HG02610 (cell line): ENCODE measurements at regions not wholly inside any gene's neighbourhood (a gene's known extent, or its start where the extent isn't known, plus 50 kb on each side); places are given as distances from the start of the nearest gene placed in this dataset.
"Not testable (repeated sequence)": the region's sequence is repeated elsewhere in the genome, so short reads cannot be mapped to it uniquely, and the experiment has no call there.

ENCODE experiments used
- ATAC-seq: cut with Tn5 transposase; IDR thresholded peaks from one replicate; pipeline ENCODE4 v1.9.1; 2021; ENCODE audit warnings: mild to moderate bottlenecking, moderate library complexity; ENCODE audit not compliant: unreplicated experiment

DNA sequence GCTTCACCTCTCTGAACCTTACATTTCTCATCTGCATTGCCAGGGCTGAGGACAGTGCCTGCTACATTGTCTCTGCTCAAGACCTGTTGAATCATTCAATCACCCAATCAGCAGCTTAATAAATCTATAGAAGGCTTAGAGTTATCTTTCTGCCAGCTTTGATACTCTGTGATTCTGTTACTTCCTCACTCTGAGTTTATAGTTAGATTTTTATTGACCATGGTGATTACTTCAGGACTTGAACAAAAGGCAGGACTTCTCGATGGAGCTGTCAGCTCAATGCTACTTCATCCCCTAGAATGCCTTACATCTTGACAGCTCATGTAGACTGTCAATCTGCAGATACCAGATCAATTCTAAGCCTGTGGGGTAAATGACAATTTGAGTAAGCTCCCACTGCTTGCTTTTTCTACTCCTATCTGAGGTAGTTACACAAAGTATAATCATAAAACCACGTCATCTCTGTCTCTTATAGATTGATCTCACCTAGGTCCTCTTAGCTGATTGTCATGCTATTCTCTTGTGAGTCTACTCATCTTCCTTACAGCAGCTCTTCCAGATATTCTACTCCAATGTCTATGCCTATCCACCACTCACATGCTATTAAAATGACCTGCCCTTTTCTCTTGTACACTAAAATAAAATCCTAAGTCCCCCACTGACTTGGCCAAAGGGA, 318.3 kb upstream of the CA10 start:
- ATAC-seq: no peak

DNA sequence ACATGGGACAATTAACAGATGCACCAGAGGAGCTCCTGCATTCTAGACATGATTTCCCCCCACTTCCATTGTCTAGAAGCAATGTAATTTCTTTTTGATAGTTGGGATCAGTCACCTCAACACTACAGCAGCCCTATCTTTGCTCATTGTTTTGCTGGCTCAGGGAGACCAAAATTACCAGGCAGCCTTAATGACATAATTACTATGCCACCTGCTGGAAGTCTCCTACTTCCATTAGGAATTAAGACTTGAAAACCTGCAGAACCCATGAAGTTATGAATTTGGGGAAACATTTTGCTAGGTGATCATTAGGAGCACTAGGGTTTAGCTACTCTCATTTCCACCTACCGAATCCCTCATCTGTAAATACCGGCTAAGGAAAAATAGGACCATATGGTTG, 312.0 kb upstream of the CA10 start:
- ATAC-seq: no peak

DNA sequence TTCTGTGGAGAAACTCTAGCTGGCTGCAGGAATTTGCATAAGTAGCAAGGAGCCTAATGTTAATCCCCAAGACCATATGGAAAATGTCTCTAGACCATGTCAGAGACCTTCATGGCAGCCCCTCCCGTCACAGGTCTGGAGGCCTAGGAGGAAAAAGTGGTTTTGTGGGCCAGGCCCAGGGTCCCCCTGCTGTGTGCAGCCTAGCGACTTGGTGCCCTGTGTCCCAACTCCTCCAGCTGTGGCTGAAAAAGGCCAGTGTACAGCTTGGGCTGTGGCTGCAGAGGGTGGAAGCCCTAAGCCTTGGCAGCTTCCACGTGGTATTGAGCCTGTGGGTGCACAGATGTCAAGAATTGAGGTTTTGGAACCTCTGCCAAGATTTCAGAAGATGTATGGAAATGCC, 306.9 kb upstream of the CA10 start:
- ATAC-seq: no peak

DNA sequence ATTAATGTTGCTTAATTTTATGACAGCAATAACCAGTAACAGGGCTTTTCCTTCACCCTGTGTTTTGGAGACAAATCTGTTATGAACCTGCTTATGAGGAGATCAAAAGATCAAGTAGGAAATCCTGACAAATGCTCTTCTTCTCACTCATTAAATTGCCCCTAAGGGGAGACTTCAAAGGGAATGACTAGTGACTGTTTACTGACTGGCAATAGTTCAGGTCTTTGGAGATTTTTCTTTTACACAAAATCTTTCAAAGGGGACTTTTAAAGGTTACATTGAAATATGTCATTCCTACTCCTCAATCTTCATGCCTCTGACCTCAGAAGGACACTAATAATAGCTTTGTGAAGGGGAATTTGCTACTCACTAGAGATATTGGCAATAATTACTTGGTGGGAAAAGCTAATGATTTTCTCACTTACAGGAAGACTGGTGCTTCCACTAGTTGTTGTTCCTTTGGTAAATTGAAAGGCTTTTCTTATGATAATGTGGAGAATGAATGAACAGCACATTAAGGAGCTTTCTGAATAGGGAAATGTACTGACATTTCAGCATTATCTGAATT, 292.9 kb upstream of the CA10 start:
- ATAC-seq: no peak

DNA sequence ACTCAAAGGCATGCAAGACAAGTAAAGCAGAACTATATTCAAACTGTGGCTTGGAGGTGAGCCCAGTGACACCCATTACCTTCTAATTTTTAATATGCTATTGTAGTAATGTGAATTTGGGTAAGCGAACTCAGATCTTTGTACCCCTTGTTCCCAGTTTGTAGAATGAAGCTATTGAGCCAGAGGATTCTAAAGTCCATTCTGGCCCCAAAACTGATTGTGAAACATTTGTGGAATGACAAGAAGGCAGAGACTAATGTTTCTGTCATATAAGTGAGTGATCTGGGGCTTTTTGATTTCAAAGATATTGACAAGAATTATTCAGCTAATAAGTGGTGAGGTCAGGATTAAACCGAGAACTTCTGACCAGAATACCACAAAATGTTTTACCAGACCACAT, 283.8 kb upstream of the CA10 start:
- ATAC-seq: no peak

- no peak for ATAC-seq
Measured at GRCh38 chr17:52420555-52421078, 262.1 kb upstream of the CA10 start.

DNA sequence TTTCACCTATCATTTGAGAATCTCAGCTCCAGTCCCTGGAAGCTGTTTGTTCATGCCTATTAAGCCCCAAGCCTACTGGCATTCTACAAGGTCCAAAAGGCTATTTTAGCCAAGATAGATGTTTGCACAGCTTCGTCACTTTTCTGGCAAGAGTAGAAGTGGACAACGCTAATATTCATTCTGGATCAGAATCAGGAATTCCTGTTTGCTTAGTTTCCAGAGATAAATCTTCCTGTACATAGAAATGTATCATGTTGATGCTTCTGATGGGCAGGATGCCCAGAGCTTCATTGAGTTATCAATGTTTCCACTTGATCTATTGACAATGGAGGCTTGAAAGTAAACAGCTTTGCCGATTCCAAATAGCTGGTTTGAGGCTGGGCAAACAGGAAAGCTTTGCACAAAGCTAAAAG, 260.7 kb upstream of the CA10 start:
- ATAC-seq: no peak

DNA sequence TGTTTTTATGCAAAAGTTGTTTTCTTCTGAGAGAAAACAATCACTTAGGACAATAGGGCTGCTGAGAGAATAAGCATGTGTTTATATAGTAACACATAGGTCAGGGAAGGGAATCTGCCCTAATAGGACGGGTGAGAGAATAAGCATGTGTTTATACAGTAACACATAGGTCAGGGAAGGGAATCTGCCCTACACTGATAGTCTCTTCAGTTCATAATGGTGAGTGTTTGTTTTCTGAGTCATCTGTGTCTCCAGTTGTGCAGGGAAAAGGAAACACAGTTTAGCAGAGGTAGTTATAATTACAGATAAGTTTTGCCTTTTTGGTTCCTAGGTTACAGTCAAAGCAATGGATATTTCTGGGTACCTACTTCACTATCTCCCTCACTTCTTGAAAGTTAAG, 252.3 kb upstream of the CA10 start:
- ATAC-seq: no peak

DNA sequence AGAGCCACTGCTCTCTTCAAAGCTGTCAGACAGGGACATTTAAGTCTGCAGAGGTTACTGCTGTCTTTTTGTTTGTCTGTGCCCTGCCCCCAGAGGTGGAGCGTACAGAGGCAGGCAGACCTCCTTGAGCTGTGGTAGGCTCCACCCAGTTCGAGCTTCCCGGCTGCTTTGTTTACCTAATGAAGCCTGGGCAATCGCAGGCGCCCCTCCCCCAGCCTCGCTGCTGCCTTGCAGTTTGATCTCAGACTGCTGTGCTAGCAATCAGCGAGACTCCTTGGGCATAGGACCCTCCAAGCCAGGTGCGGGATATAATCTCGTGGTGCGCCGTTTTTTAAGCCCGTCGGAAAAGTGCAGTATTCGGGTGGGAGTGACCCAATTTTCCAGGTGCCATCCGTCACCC, 250.7 kb upstream of the CA10 start:
- not testable (repeated sequence) for ATAC-seq

- ATAC-seq: no peak
Measured at GRCh38 chr17:52395308-52395707, 236.8 kb upstream of the CA10 start.

DNA sequence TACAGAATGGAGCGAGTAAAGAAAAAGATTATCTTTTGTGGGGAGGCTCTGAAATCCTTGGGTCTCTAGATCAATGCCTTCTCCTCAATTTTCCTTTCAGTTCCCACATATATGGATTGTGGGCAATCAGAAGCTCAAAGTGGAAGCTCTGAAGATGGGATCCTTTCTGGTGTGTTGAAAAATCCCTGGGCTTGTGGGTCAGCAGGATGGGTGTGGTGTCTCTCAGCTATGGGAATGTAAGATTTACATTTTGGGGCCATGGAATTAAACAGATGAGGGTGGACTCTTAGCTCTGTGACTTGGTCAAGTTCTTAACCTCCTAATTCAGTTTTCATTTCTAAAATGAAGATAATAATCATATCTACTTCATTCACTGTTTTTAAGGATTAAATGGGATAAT, 231.9 kb upstream of the CA10 start:
- ATAC-seq: no peak

DNA sequence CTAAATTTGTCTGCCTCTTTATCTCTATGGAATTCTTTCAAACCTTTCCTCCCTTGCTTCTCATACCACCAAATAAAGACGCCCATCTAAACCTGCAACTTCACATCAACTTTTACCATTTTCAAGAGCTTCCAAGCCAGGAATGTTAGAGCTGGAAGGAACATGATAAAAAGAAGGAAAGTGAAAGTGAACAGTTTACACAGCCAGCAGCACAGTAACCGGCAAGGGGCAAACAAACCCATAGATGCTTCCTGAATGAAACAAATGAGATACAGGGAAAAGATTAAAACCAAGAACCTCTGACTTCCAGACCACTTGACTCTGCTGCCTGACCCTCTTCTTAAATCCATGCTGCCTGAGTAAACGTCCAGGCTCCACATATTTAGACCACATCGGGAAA, 231.1 kb upstream of the CA10 start:
- ATAC-seq: no peak

- ATAC-seq: no peak
Measured at GRCh38 chr17:52388941-52389340, 230.4 kb upstream of the CA10 start.

DNA sequence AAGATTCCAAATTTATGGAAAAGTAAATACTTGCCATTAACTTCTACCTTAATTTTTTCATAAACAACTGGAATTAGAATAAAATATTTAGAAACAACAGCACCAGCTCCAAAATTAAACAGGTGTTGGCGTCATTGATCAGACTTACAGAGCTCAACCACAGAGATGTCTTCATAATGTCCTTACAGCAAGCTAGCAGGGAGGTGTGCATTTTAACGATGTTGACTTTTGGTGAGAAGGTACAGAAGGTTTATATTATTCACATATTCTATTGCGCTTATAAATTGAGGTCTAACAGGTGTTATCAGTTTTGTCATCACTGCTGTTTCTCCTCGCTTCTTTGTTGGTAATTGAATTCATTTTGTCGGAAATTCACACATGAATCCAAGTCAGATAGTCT, 226.2 kb upstream of the CA10 start:
- ATAC-seq: no peak

- ATAC-seq: peak; percentile 91
Measured at GRCh38 chr17:52383493-52384100, 225.1 kb upstream of the CA10 start.

GRCh38 chr17:52378860-52379259, 220.3 kb upstream of the CA10 start:
- ATAC-seq: no peak

GRCh38 chr17:52376137-52376536, 217.6 kb upstream of the CA10 start:
- no peak for ATAC-seq

- ATAC-seq: no peak
Measured at GRCh38 chr17:52368886-52369285, 210.4 kb upstream of the CA10 start.

- ATAC-seq: no peak
Measured at GRCh38 chr17:52357854-52358253, 199.3 kb upstream of the CA10 start.

- ATAC-seq: no peak
Measured at GRCh38 chr17:52336796-52337195, 178.3 kb upstream of the CA10 start.

- peak; percentile 90 for ATAC-seq
Measured at GRCh38 chr17:52306314-52306713, 147.8 kb upstream of the CA10 start.

DNA sequence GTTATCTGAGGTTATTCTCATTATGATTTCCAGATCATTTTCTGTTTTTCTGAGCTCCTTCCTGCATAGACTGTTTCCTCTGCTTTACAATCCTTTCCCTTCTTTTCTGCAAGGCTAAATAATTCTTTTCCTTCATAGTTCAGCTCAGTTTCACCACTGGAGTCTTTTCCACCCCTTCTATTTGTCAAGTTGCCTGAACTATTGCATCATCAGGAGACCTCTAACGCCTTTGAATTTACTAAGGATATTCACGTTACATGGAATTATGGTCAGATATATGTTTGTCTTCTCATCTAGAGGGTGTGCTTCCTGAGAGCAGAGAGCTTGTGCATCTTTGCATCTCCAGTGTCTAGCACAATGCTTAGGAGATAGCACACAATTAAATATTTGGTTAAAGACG, 140.4 kb upstream of the CA10 start:
- no peak for ATAC-seq
